ENCODE measurements at regions not wholly inside any gene's neighbourhood (a gene's known extent, or its start where the extent isn't known, plus 50 kb on each side); places are given as distances from the start of the nearest gene placed in this dataset.

DNA sequence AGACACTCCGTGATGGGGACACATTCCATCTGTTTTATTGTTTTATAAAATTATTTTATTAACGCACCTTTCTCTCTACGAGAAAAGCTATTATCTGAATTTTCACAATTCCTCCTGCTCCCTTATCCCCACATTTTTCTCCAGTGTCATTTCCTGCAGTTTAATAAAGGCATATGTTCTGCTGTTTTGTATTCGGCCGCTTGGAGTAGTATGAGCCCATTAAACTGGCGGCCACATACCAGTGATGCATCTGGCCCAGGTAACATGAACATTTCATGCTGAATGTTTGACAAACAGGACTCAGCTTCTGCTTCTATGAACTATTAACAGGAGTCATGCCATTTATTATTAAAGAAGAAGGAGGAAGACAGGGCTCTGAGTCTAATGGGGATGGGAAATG, 511.0 kb downstream of the TMEM121 start:
- Histone ChIP-seq H3F3A (replicated peaks; ENCODE audit: low read depth) (no peaks in the 10 kb centered on the region), H2AFZ (no peak overlapping the region), H3K9me2 (ENCODE audit: insufficient read depth) (no peaks in the 10 kb centered on the region), H3K27me3 (ENCODE audit: insufficient read depth) (no peaks in the 10 kb centered on the region), H3K4me2 (no peak overlapping the region), H4K20me1 (replicated peaks; ENCODE audit: insufficient read depth) (no peaks in the 10 kb centered on the region), H3K4me3 (no peak overlapping the region), H3K79me2 (replicated peaks; ENCODE audit: insufficient read depth) (no peaks in the 10 kb centered on the region), H3K4me1 (ENCODE audit: insufficient read depth) (no peaks in the 10 kb centered on the region), H3K27ac (ENCODE audit: low read depth) (no peak overlapping the region), H3K36me3 (ENCODE audit: insufficient read depth) (peaks cover 2% of the 10 kb centered on the region)
- ATAC-seq, result no peak
- Mint-ChIP-seq H3K36me3 (ENCODE audit: low read depth) (peaks cover 38% of the 10 kb centered on the region), H3K27ac (no peak overlapping the region), H3K4me3 (no peak overlapping the region), H3K27me3 (ENCODE audit: insufficient read depth, low read depth, poor library complexity) (peaks cover 4% of the 10 kb centered on the region), H3K4me1 (no peaks in the 10 kb centered on the region), H3K9me3 (peaks cover 91% of the 10 kb centered on the region)
- no peak for DNase-seq (ENCODE audit: low spot score)
- TF ChIP-seq CREB1 (CRISPR knock-in tag; IDR thresholded peaks at IDR 0.05; ENCODE audit: low read depth) (no peak), ZNF331 (CRISPR knock-in tag; IDR thresholded peaks at IDR 0.05; ENCODE audit: low read depth) (no peak), EZH2phosphoT487 (IDR thresholded peaks at IDR 0.05; ENCODE audit: unreplicated experiment) (no peak), EZH2 (IDR thresholded peaks at IDR 0.05; ENCODE audit: low read depth, unreplicated experiment) (no peak), POLR2AphosphoS5 (IDR thresholded peaks at IDR 0.05; ENCODE audit: low read depth) (no peak), NANOG (IDR thresholded peaks at IDR 0.05; ENCODE audit: borderline replicate concordance) (no peak), ZNF114 (CRISPR knock-in tag; IDR thresholded peaks at IDR 0.05) (no peak), JUNB (IDR thresholded peaks at IDR 0.05; ENCODE audit: unreplicated experiment) (no peak), STAT1 (IDR thresholded peaks at IDR 0.05; ENCODE audit: unreplicated experiment) (no peak)
- TF ChIP-seq, protein P1, sequence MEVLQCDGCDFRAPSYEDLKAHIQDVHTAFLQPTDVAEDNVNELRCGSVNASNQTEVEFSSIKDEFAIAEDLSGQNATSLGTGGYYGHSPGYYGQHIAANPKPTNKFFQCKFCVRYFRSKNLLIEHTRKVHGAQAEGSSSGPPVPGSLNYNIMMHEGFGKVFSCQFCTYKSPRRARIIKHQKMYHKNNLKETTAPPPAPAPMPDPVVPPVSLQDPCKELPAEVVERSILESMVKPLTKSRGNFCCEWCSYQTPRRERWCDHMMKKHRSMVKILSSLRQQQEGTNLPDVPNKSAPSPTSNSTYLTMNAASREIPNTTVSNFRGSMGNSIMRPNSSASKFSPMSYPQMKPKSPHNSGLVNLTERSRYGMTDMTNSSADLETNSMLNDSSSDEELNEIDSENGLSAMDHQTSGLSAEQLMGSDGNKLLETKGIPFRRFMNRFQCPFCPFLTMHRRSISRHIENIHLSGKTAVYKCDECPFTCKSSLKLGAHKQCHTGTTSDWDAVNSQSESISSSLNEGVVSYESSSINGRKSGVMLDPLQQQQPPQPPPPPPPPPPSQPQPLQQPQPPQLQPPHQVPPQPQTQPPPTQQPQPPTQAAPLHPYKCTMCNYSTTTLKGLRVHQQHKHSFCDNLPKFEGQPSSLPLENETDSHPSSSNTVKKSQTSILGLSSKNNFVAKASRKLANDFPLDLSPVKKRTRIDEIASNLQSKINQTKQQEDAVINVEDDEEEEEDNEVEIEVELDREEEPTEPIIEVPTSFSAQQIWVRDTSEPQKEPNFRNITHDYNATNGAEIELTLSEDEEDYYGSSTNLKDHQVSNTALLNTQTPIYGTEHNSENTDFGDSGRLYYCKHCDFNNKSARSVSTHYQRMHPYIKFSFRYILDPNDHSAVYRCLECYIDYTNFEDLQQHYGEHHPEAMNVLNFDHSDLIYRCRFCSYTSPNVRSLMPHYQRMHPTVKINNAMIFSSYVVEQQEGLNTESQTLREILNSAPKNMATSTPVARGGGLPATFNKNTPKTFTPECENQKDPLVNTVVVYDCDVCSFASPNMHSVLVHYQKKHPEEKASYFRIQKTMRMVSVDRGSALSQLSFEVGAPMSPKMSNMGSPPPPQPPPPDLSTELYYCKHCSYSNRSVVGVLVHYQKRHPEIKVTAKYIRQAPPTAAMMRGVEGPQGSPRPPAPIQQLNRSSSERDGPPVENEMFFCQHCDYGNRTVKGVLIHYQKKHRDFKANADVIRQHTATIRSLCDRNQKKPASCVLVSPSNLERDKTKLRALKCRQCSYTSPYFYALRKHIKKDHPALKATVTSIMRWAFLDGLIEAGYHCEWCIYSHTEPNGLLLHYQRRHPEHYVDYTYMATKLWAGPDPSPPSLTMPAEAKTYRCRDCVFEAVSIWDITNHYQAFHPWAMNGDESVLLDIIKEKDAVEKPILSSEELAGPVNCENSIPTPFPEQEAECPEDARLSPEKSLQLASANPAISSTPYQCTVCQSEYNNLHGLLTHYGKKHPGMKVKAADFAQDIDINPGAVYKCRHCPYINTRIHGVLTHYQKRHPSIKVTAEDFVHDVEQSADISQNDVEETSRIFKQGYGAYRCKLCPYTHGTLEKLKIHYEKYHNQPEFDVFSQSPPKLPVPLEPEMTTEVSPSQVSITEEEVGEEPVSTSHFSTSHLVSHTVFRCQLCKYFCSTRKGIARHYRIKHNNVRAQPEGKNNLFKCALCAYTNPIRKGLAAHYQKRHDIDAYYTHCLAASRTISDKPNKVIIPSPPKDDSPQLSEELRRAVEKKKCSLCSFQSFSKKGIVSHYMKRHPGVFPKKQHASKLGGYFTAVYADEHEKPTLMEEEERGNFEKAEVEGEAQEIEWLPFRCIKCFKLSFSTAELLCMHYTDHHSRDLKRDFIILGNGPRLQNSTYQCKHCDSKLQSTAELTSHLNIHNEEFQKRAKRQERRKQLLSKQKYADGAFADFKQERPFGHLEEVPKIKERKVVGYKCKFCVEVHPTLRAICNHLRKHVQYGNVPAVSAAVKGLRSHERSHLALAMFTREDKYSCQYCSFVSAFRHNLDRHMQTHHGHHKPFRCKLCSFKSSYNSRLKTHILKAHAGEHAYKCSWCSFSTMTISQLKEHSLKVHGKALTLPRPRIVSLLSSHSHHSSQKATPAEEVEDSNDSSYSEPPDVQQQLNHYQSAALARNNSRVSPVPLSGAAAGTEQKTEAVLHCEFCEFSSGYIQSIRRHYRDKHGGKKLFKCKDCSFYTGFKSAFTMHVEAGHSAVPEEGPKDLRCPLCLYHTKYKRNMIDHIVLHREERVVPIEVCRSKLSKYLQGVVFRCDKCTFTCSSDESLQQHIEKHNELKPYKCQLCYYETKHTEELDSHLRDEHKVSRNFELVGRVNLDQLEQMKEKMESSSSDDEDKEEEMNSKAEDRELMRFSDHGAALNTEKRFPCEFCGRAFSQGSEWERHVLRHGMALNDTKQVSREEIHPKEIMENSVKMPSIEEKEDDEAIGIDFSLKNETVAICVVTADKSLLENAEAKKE (CRISPR knock-in tag; IDR thresholded peaks at IDR 0.05), result no peak
- TF ChIP-seq, protein P2, sequence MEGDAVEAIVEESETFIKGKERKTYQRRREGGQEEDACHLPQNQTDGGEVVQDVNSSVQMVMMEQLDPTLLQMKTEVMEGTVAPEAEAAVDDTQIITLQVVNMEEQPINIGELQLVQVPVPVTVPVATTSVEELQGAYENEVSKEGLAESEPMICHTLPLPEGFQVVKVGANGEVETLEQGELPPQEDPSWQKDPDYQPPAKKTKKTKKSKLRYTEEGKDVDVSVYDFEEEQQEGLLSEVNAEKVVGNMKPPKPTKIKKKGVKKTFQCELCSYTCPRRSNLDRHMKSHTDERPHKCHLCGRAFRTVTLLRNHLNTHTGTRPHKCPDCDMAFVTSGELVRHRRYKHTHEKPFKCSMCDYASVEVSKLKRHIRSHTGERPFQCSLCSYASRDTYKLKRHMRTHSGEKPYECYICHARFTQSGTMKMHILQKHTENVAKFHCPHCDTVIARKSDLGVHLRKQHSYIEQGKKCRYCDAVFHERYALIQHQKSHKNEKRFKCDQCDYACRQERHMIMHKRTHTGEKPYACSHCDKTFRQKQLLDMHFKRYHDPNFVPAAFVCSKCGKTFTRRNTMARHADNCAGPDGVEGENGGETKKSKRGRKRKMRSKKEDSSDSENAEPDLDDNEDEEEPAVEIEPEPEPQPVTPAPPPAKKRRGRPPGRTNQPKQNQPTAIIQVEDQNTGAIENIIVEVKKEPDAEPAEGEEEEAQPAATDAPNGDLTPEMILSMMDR (conservative IDR thresholded peaks at IDR 0.05; ENCODE audit: low read depth in 2 of 2), result no peak
- TF ChIP-seq, protein P3, sequence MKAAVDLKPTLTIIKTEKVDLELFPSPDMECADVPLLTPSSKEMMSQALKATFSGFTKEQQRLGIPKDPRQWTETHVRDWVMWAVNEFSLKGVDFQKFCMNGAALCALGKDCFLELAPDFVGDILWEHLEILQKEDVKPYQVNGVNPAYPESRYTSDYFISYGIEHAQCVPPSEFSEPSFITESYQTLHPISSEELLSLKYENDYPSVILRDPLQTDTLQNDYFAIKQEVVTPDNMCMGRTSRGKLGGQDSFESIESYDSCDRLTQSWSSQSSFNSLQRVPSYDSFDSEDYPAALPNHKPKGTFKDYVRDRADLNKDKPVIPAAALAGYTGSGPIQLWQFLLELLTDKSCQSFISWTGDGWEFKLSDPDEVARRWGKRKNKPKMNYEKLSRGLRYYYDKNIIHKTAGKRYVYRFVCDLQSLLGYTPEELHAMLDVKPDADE (IDR thresholded peaks at IDR 0.05), result no peak
- TF ChIP-seq, protein P4, sequence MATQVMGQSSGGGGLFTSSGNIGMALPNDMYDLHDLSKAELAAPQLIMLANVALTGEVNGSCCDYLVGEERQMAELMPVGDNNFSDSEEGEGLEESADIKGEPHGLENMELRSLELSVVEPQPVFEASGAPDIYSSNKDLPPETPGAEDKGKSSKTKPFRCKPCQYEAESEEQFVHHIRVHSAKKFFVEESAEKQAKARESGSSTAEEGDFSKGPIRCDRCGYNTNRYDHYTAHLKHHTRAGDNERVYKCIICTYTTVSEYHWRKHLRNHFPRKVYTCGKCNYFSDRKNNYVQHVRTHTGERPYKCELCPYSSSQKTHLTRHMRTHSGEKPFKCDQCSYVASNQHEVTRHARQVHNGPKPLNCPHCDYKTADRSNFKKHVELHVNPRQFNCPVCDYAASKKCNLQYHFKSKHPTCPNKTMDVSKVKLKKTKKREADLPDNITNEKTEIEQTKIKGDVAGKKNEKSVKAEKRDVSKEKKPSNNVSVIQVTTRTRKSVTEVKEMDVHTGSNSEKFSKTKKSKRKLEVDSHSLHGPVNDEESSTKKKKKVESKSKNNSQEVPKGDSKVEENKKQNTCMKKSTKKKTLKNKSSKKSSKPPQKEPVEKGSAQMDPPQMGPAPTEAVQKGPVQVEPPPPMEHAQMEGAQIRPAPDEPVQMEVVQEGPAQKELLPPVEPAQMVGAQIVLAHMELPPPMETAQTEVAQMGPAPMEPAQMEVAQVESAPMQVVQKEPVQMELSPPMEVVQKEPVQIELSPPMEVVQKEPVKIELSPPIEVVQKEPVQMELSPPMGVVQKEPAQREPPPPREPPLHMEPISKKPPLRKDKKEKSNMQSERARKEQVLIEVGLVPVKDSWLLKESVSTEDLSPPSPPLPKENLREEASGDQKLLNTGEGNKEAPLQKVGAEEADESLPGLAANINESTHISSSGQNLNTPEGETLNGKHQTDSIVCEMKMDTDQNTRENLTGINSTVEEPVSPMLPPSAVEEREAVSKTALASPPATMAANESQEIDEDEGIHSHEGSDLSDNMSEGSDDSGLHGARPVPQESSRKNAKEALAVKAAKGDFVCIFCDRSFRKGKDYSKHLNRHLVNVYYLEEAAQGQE (IDR thresholded peaks at IDR 0.05; ENCODE audit: unreplicated experiment), result no peak
